Femur (tissue), 1 donor: ENCODE measurements at regions not wholly inside any gene's neighbourhood (a gene's known extent, or its start where the extent isn't known, plus 50 kb on each side); places are given as distances from the start of the nearest gene placed in this dataset.
A peak's percentile ranks its signal among the peaks of the same experiment; 100 is the strongest.
"Not testable (repeated sequence)": the region's sequence is repeated elsewhere in the genome, so short reads cannot be mapped to it uniquely, and the experiment has no call there.

Experiments
- DNase-seq: peaks from one replicate; pipeline ENCODE4 v3.0.0-alpha.2; 2017

DNA sequence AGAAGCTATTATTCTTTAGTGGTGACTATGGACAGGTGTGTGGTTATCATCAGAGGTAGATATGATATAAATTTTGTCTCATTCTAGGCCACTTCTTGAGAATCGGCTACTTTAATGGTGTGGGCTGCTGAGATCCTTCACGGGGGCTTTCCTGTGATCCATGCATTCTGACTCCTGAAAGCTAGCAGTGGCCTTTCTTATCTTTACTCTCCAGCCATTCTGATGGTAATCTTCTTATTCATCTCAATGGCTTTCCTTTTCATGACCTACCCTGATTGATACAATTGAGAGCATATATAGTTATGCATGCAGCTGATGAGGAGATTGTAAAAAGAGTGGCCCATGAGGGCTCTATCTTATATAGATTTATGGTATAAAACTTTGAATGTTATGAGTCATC, 78.3 kb upstream of the ZPLD1 start:
- no peak for DNase-seq

DNA sequence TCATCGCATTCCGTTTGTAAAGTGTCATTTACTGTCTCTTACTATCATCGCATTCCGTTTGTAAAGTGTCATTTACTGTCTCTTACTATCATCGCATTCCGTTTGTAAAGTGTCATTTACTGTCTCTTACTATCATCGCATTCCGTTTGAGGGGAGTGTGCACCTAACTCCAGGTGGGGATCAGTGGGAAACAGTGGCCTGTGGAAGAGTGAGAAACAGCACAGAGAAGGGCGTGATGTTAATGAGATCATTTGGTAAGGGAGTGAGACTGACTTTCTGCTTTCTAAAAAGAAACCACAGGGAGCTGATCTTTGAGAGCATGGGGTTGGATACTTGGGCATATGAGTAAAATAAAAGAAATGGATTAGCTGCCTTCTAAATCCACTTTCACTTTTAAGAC, 77.5 kb upstream of the ZPLD1 start:
- not testable (repeated sequence) for DNase-seq

DNA sequence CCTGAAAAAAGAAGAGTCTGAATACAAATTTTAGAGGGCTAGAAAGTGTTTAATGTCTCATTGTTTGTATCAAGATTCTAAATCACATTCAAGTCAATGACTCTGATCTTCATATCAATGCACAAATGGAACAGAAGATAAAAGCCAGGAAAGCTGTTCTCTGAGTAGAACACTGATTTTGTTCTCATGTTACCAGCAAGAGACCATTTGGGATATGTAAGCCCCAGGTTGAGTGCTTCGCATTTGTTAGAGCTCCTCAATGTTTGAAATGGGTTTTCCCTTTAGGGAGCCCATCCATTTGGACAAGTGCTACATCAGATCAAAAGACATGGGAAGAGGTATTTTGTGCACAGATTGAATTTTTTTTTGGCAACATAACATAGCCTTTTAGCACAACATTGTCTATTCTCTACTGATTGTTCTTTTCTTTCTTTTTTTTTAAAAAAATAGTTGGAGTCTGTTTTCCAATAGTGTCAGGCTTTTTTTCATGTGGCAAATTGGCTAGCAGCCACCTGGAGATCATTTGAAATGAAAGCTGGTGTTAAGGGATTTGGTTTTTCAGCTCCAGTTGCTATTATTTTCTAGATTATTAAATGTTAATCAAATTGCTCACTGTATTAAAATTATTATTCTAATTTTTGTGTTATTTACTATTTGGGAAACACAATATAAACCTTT, 74.5 kb upstream of the ZPLD1 start:
- DNase-seq, result no peak

DNA sequence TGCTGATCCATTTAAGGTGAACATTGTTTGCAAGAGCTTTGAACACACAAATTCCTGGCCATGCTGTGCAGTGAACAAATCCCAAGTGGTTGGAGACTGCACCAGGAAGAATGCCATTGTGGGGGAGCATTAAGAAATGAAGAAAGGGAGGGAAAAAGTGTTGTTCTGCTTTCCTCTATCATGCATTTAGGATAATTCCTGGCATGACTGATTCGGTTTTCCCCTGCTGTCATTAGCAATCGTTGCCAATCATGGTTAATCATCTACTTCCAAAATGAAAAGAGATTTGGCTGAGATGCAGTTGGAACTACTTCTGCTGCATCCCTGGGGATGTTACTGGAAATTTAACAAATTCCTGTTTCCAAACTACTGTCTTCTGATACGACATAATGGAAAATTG, 73.7 kb upstream of the ZPLD1 start:
- DNase-seq, result peak; percentile 23

DNA sequence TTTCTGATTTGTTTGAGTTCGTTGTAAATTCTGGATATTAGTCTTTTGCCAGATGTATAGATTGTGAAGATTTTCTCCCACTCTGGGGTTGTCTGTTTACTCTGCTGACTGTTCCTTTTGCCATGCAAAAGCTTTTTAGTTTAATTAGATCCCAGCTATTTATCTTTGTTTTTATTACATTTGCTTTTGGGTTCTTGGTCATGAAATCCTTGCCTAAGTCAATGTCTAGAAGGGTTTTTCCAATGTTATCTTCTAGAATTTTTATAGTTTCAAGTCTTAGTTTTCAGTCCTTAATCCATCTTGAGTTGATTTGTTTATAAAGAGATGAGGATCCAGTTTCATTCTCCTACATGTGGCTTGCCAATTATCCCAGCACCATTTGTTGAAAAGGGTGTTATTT, 68.7 kb upstream of the ZPLD1 start:
- DNase-seq, result not testable (repeated sequence)

DNA sequence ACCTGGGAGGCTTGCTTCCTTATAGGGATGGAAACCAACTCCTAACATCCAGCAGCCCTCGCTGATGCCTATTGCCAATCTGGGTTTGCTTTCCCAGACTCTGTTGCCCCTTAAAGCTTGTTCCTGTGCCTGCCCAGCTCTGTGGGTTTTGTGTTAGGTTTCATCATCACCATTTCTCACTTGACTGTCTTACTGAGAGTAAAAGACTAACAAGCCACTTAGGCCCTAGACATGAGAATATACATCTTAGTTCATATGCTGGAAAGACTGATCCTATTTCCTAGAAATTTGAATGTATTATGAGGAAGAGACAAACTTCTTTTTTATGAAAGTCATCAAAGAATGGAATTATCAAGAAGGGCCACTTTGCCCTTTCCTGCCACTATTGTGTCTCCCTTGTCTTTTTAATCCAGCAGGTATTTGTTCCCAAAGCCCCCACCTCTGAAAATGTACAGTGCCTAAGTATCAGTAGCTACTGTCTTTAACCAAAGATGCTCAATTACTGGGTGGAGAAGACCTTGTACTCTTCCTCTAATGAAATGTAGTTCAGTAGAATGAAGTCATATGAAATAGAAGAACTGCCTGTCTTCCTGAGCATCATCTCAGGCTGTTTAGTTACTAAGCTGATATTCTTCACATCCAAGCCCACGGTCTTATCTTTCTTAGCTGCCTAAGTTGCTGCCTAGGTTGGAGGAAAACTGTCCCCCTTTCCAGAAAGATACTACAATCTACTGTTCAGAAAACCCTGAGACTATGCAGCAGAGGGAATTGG, 59.8 kb upstream of the ZPLD1 start:
- no peak for DNase-seq

DNA sequence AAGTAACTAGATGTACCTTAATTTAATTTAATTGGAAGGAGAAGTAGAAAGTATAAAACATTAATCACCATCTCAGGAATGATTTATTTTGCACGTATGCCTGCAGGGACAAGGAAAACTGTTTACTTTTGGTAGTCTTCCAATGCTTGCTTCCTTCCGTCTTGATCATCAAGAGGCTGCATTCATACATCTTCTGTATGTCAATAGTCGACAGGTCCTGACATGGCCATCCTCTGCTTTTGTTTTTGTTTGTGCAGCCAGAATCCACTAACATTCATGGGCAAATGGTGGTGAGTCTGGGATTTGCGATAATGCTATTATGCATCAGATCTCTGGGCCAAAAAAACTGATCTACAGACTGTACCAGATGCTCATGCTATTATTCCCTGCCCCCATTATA, 56.6 kb upstream of the ZPLD1 start:
- DNase-seq, result no peak

DNA sequence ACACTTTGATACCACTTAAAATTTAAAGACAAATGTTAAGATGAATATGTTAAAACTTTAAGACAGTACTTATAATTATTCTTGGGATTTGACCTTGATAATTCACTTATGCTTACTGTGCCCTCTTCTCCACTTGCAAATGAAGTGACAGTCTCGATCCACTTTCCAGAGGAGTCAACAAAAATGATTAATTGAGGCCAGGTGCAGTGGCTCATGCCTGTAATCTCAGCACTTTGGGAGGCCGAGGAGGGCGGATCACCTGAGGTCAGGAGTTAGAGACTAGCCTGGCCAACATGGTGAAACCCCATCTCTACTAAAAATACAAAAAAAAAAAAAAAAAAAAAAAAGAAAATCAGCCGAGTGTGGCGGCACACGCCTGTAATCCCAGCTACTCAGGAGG, 52.6 kb upstream of the ZPLD1 start:
- DNase-seq, result not testable (repeated sequence)
